HepG2 (cell line): ENCODE measurements at regions not wholly inside any gene's neighbourhood (a gene's known extent, or its start where the extent isn't known, plus 50 kb on each side); places are given as distances from the start of the nearest gene placed in this dataset.

Source experiments
- ATAC-seq: fragments of 200-7000 bp; cut with Tn5 transposase; 3 replicates; pipeline ENCODE4 v1.9.1; 2020; ENCODE audit warnings: mild to moderate bottlenecking, moderate library complexity
- BruUV-seq: library from RNA; stranded (reverse); fragments of 400-500 nt; replicated peaks from 2 replicates; lab custom pipeline; 2021; lab: Mats Ljungman, UMichigan
- CTCF ChIA-PET: fragments of 300-600 bp; formaldehyde crosslinking; extraction: SDS; loops from one replicate; lab custom pipeline; 2021; ENCODE audit warnings: low total read pairs, inconsistent platforms, low intra/inter-chr PET ratio; lab: Yijun Ruan, JAX
- POLR2A ChIA-PET: fragments of 350-600 bp; sonication (Branson Sonifier 250); formaldehyde crosslinking; loops from one replicate; lab custom pipeline; 2020; ENCODE audit warnings: antibody characterized with exemption, inconsistent platforms; lab: Yijun Ruan, JAX
- DNase-seq: peaks from one replicate; pipeline ENCODE4 v3.0.0-alpha.2; 2015; ENCODE audit warnings: low spot score
- FAIRE-seq: peaks from 3 replicates; lab custom pipeline; 2011; peaks lifted over from hg19 to GRCh38; lab: Jason Lieb, UNC
- H2AFZ ChIP-seq: one replicate; pipeline ENCODE4 v1.6.1; 2011; ENCODE audit warnings: low read length, inconsistent platforms
- H3K27ac ChIP-seq: fragments of 300-600 bp; 3 replicates; pipeline ENCODE4 v1.8.0; 2011; ENCODE audit warnings: mixed run types, mild to moderate bottlenecking, mixed read lengths, low read length, inconsistent platforms; ENCODE audit not compliant: insufficient read depth; ENCODE audit errors: extremely low read length
- H3K27me3 ChIP-seq, 2 experiments: fragments of 200-600 bp in 1 of 2; 2 replicates in 1 of 2; 3 replicates in 1 of 2; pipeline versions ENCODE4 v1.6.0 to v1.8.0; 2011; ENCODE audit warnings: low read length in 2 of 2, mild to moderate bottlenecking in 2 of 2, moderate library complexity in 2 of 2, inconsistent platforms in 1 of 2; ENCODE audit not compliant: insufficient read depth in 2 of 2, control insufficient read depth in 1 of 2
- H3K36me3 ChIP-seq, 2 experiments: fragments of 200-600 bp in 1 of 2; replicated peaks in 1 of 2; 2 replicates in 1 of 2; 3 replicates in 1 of 2; pipeline versions ENCODE4 v1.5.1 to v1.8.0; 2011; ENCODE audit warnings: low read length in 2 of 2, inconsistent platforms in 1 of 2; ENCODE audit not compliant: insufficient read depth in 2 of 2, control insufficient read depth in 1 of 2
- H3K4me1 ChIP-seq: 2 replicates; pipeline ENCODE4 v1.5.1; 2012; ENCODE audit warnings: low read length, inconsistent platforms; ENCODE audit not compliant: insufficient read depth
- H3K4me2 ChIP-seq: 2 replicates; pipeline ENCODE4 v1.6.0; 2011; ENCODE audit warnings: low read depth, low read length, inconsistent platforms
- H3K4me3 ChIP-seq, 3 experiments: fragments of 200-600 bp in 1 of 3; sonication (generic), shearing (Covaris generic) in 1 of 3; replicated peaks in 1 of 3; 2 replicates each; pipeline ENCODE4 v1.5.1; 2011 to 2016; ENCODE audit warnings: low read length in 3 of 3, inconsistent platforms in 2 of 3, low read depth in 2 of 3, mild to moderate bottlenecking in 2 of 3, control low read depth in 1 of 3, mixed read lengths in 1 of 3; ENCODE audit not compliant: insufficient read depth in 1 of 3
- H3K79me2 ChIP-seq: one replicate; pipeline ENCODE4 v1.6.1; 2011; ENCODE audit warnings: low read length, inconsistent platforms; ENCODE audit not compliant: insufficient read depth
- H3K9ac ChIP-seq: 2 replicates; pipeline ENCODE4 v1.6.0; 2011; ENCODE audit warnings: mild to moderate bottlenecking, low read depth, low read length, inconsistent platforms; ENCODE audit not compliant: insufficient read depth
- H3K9me3 ChIP-seq: 2 replicates; pipeline ENCODE4 v1.5.1; 2012; ENCODE audit warnings: mild to moderate bottlenecking, low read length
- H4K20me1 ChIP-seq: 2 replicates; pipeline ENCODE4 v1.6.0; 2011; ENCODE audit warnings: inconsistent platforms, mild to moderate bottlenecking, low read length, moderate library complexity; ENCODE audit not compliant: insufficient read depth
- CCAR2 ChIP-seq: fragments of 200-400 bp; formaldehyde crosslinking; optimal IDR thresholded peaks from 2 replicates; pipeline ENCODE3; 2018; ENCODE audit warnings: low read depth, mild to moderate bottlenecking, low read length, moderate library complexity
- DBP ChIP-seq: sonication (generic); formaldehyde crosslinking; IDR thresholded peaks from 2 replicates; pipeline ENCODE4 v1.4.0; 2020; ENCODE audit warnings: missing genetic modification reagents; ENCODE audit errors: not compliant biosample characterization
- ERF ChIP-seq: IDR thresholded peaks from 2 replicates; pipeline ENCODE4 v1.6.1; 2018; ENCODE audit warnings: missing biosample characterization, missing genetic modification reagents
- FOXC1 ChIP-seq: sonication (generic); formaldehyde crosslinking; IDR thresholded peaks from 2 replicates; pipeline ENCODE4 v1.8.0; 2022; ENCODE audit warnings: mild to moderate bottlenecking, missing genetic modification reagents, borderline replicate concordance
- GTF2F1 ChIP-seq: fragments of 150-350 bp; IDR thresholded peaks from 2 replicates; pipeline ENCODE4 v1.6.1; 2014; ENCODE audit warnings: low read length
- HMG20A ChIP-seq: IDR thresholded peaks from 2 replicates; pipeline ENCODE4 v1.6.1; 2016; ENCODE audit warnings: borderline replicate concordance
- JUND ChIP-seq: sonication (generic); formaldehyde crosslinking; IDR thresholded peaks from 2 replicates; pipeline ENCODE4 v1.8.0; 2022; ENCODE audit warnings: mild to moderate bottlenecking, missing genetic modification reagents
- RFXANK ChIP-seq: IDR thresholded peaks from 2 replicates; pipeline ENCODE4 v1.6.1; 2016
- RORA ChIP-seq: sonication (generic); formaldehyde crosslinking; IDR thresholded peaks from 2 replicates; pipeline ENCODE4 v1.5.0; 2020; ENCODE audit warnings: mild to moderate bottlenecking, missing genetic modification reagents, moderate library complexity
- SAP130 ChIP-seq: IDR thresholded peaks from 2 replicates; pipeline ENCODE4 v1.6.1; 2016; ENCODE audit warnings: low read depth
- SIN3A ChIP-seq: IDR thresholded peaks from 2 replicates; pipeline ENCODE4 v1.6.1; 2011; ENCODE audit warnings: low read depth, mild to moderate bottlenecking, control low read depth, low read length, borderline replicate concordance
- ZBTB8A ChIP-seq: sonication (generic); formaldehyde crosslinking; IDR thresholded peaks from 2 replicates; pipeline ENCODE4 v1.4.0; 2020; ENCODE audit warnings: mild to moderate bottlenecking, low read depth, missing genetic modification reagents, borderline replicate concordance
- ZFYVE20 ChIP-seq: sonication (generic); formaldehyde crosslinking; IDR thresholded peaks from 2 replicates; pipeline ENCODE4 v1.8.0; 2023; ENCODE audit warnings: low read depth, mild to moderate bottlenecking, moderate library complexity, missing genetic modification reagents, borderline replicate concordance
- ZNF224 ChIP-seq: sonication (generic); formaldehyde crosslinking; IDR thresholded peaks from 2 replicates; pipeline ENCODE4 v1.5.0; 2020; ENCODE audit warnings: mild to moderate bottlenecking, missing genetic modification reagents
- ZNF484 ChIP-seq: sonication (generic); formaldehyde crosslinking; IDR thresholded peaks from 2 replicates; pipeline ENCODE4 v1.5.1; 2020; ENCODE audit warnings: mild to moderate bottlenecking, low read depth, missing genetic modification reagents, borderline replicate concordance
- ZNF605 ChIP-seq: sonication (generic); formaldehyde crosslinking; IDR thresholded peaks from 2 replicates; pipeline ENCODE4 v1.8.0; 2022; ENCODE audit warnings: mild to moderate bottlenecking, missing genetic modification reagents
- ZSCAN20 ChIP-seq: sonication (generic); formaldehyde crosslinking; IDR thresholded peaks from 2 replicates; pipeline ENCODE4 v1.4.0; 2020; ENCODE audit warnings: missing genetic modification reagents, mild to moderate bottlenecking, borderline replicate concordance
- WGBS: methylation state at CpG from one replicate; pipeline ENCODE4 v1.1.6; 2017; ENCODE audit warnings: low lambda C conversion rate; 5-methylcytosine and 5-hydroxymethylcytosine counted together
- in situ Hi-C: cut with HindIII; loops from 2 replicates; pipeline ENCODE4 v1.10.0; 2017; ENCODE audit warnings: low pct_unique_long_range_greater_than_20kb; ENCODE audit not compliant: extremely low pct_ligation_motif_present
- intact Hi-C: fragments of 100-400 bp; cut with micrococcal nuclease; formaldehyde crosslinking; loops from one replicate; pipeline ENCODE4 v1.10.0; 2022; ENCODE audit not compliant: unreplicated experiment
- TF ChIP-seq, protein P1 (sequence below): sonication (generic); formaldehyde crosslinking; IDR thresholded peaks from 2 replicates; pipeline ENCODE4 v1.4.0; 2020; ENCODE audit warnings: mild to moderate bottlenecking, missing genetic modification reagents
- TF ChIP-seq, protein P2 (sequence below): sonication (generic); formaldehyde crosslinking; IDR thresholded peaks from 2 replicates; pipeline ENCODE4 v1.8.1; 2023; ENCODE audit warnings: mild to moderate bottlenecking, missing genetic modification reagents, borderline replicate concordance

DNA sequence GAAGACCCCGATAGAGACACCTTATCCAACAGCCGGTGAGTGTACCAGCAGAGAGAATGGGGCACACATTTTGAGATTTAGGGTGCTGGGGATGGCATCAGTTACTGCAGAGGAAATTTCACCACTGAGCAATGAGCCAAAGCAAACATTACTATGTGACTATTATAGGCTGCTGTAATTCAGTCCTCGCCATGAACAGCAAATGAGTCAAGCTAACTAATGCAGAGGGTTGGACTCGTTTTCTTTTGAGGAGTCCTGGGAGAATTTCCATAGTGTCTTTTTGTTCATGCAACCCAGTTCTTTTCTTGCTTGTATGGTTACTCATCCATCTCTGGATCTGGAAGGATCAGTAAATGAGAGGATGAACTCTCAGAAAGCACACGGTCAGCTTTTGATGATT is 323.8 kb downstream of the PSAT1 start:
- Histone ChIP-seq H4K20me1 (no peaks in the 10 kb centered on the region), H3K4me3 (no peak overlapping the region), H3K79me2 (no peaks in the 10 kb centered on the region), H3K36me3 (no peaks in the 10 kb centered on the region), H3K9me3 (no peaks in the 10 kb centered on the region), H3K27me3 (no peaks in the 10 kb centered on the region), H3K4me2 (no peak overlapping the region), H3K4me1 (no peaks in the 10 kb centered on the region), H3K9ac (no peak overlapping the region), H2AFZ (no peak overlapping the region), H3K27ac (no peak overlapping the region)
- in situ Hi-C loops (no loop called here), intact Hi-C loops (no loop called here)
- no peak for ATAC-seq
- ChIA-PET CTCF (no interaction called here), POLR2A (no interaction called here)
- DNase-seq, result no peak
- TF ChIP-seq ZBTB8A, result no peak
- TF ChIP-seq, protein P1, sequence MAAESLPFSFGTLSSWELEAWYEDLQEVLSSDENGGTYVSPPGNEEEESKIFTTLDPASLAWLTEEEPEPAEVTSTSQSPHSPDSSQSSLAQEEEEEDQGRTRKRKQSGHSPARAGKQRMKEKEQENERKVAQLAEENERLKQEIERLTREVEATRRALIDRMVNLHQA (CRISPR knock-in tag), result no peak
- TF ChIP-seq SIN3A, result no peak
- TF ChIP-seq GTF2F1, result no peak
- no peak for TF ChIP-seq JUND (CRISPR knock-in tag)
- no peak for TF ChIP-seq ZFYVE20 (CRISPR knock-in tag)
- no peak for TF ChIP-seq ZSCAN20 (CRISPR knock-in tag)
- no peak for TF ChIP-seq CCAR2
- TF ChIP-seq RFXANK (CRISPR knock-in tag), result no peak
- TF ChIP-seq ZNF605 (CRISPR knock-in tag), result no peak
- TF ChIP-seq, protein P2, sequence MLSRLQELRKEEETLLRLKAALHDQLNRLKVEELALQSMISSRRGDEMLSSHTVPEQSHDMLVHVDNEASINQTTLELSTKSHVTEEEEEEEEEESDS, result no peak
- no peak for TF ChIP-seq FOXC1 (CRISPR knock-in tag)
- TF ChIP-seq ERF (CRISPR knock-in tag), result no peak
- TF ChIP-seq ZNF484 (CRISPR knock-in tag), result no peak
- TF ChIP-seq DBP (CRISPR knock-in tag), result no peak
- no peak for TF ChIP-seq HMG20A (CRISPR knock-in tag)
- TF ChIP-seq ZNF224, result no peak
- TF ChIP-seq RORA (CRISPR knock-in tag), result no peak
- TF ChIP-seq SAP130, result no peak
- 54% methylated on average over 5 of the region's 5 CpGs for WGBS
- FAIRE-seq, result no peak
- BruUV-seq, result no TSS peak
